ENCODE measurements at regions not wholly inside any gene's neighbourhood (a gene's known extent, or its start where the extent isn't known, plus 50 kb on each side); places are given as distances from the start of the nearest gene placed in this dataset.

DNA sequence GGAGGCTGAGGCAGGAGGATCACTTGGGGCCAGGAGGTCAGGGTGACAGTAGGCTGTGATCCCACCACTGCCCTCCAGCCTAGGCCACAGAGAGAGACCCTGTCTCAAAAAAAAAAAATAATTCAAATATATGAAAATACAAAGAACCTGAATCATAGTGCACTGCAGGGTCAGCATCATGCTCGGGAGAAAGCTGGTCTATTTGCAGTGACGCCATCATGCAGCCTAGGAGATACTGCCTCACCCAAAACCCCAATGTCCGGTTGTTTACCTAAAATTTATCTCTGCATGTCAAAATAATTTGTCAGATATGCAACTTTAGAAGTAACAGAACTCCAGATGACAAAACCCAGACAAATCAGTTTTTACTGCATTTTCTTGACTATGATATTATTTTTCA, 61.5 kb upstream of the ALKAL2 start:
- no peak overlapping the region for H3K27ac ChIP-seq (ENCODE audit: low read depth in 2 of 2, low read length in 1 of 2)
- H3K27me3 ChIP-seq (ENCODE audit: insufficient read depth): no peaks in the 10 kb centered on the region
- TF ChIP-seq NRF1 (IDR thresholded peaks at IDR 0.05; ENCODE audit: low read depth, low read length): no peak
- no peak for TF ChIP-seq MEF2A (IDR thresholded peaks at IDR 0.05; ENCODE audit: borderline replicate concordance, low read depth)
- no peak for TF ChIP-seq NFIC (IDR thresholded peaks at IDR 0.05; ENCODE audit: borderline replicate concordance)
- TF ChIP-seq ZBTB33 (IDR thresholded peaks at IDR 0.05; ENCODE audit: borderline replicate concordance, low read depth): no peak
- TF ChIP-seq, protein P1, sequence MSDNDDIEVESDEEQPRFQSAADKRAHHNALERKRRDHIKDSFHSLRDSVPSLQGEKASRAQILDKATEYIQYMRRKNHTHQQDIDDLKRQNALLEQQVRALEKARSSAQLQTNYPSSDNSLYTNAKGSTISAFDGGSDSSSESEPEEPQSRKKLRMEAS (IDR thresholded peaks at IDR 0.05; ENCODE audit: low read depth): no peak
- no peaks in the 10 kb centered on the region; a peak in 1 of 4 replicates for H3K4me1 ChIP-seq (ENCODE audit: control insufficient read depth in 1 of 2, insufficient read depth in 2 of 2, low read depth in 1 of 2, low read length in 1 of 2)
- no peaks in the 10 kb centered on the region for H3F3A ChIP-seq (replicated peaks; ENCODE audit: insufficient read depth)
- ChIA-PET POLR2A (no interaction called here), CTCF (interaction anchor here (1.5 kb wide), 1 partner anchor 17 kb away, joined by 5 read pairs; no protein-coding TSS in a partner anchor)
- H3K4me3 ChIP-seq (ENCODE audit: low read depth in 2 of 2, low read length in 1 of 2): no peak overlapping the region
- H3K79me2 ChIP-seq (ENCODE audit: insufficient read depth): no peaks in the 10 kb centered on the region
- no peak overlapping the region for H2AFZ ChIP-seq (ENCODE audit: low read depth)
- H3K36me3 ChIP-seq (replicated peaks in 1 of 2; ENCODE audit: control insufficient read depth in 1 of 2, insufficient read depth in 2 of 2, low read length in 1 of 2): no peaks in the 10 kb centered on the region
- no peaks in the 10 kb centered on the region for H3K9me2 ChIP-seq
- no peak for DNase-seq
- H4K20me1 ChIP-seq (ENCODE audit: insufficient read depth): no peaks in the 10 kb centered on the region
- no peak overlapping the region for H3K4me2 ChIP-seq
- no peak overlapping the region for H3K9ac ChIP-seq
- 0 out of 2 replicates have a peak, but pooled peaks cover 6% of the 10 kb centered on the region for H3K9me3 ChIP-seq
- whole genome bisulfite sequencing (ENCODE audit: low lambda C conversion rate): 19% methylated on average over 3 of the region's 3 CpGs

DNA sequence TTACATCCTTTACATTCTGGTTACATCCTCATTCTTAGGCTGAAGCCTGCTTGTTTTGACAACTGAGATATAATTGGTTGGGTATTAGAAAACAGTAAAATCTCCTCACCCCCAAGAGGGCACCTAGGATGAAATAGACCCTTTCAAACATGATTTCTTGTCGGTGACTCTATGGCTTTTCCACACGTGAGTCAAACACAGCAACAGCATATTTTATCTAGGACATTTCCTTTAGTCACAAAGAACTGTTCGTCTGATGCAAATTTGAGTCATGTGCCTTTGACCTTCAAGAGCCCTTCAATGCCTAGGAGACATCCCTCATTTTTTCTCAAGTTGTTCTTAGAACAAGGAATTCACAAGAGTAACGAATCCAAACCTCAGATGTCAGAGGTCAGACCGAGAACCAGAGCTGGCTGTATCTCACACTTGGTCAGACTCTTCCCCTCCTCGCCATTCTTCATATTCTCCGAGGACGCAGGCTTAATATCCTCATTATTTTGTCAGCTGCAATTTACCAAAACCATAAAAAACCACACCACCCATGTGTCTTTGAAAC, 60.5 kb upstream of the ALKAL2 start:
- 0 out of 2 replicates have a peak, but pooled peaks cover 6% of the 10 kb centered on the region for H3K9me3 ChIP-seq
- no peaks in the 10 kb centered on the region for H3K79me2 ChIP-seq (ENCODE audit: insufficient read depth)
- no peaks in the 10 kb centered on the region for H3K9me2 ChIP-seq
- H3K4me2 ChIP-seq: no peak overlapping the region
- H3K27me3 ChIP-seq (ENCODE audit: insufficient read depth): no peaks in the 10 kb centered on the region
- ChIA-PET POLR2A (no interaction called here), CTCF (interaction anchor here (1.0 to 1.5 kb wide), 2 partner anchors 16 to 288 kb away, joined by 3 to 5 read pairs; no protein-coding TSS in a partner anchor)
- DNase-seq: no peak
- no peaks in the 10 kb centered on the region for H3K36me3 ChIP-seq (replicated peaks in 1 of 2; ENCODE audit: control insufficient read depth in 1 of 2, insufficient read depth in 2 of 2, low read length in 1 of 2)
- H3K9ac ChIP-seq: no peak overlapping the region
- no peak overlapping the region for H3K4me3 ChIP-seq (ENCODE audit: low read depth in 2 of 2, low read length in 1 of 2)
- no peaks in the 10 kb centered on the region for H4K20me1 ChIP-seq (ENCODE audit: insufficient read depth)
- H3K4me1 ChIP-seq (ENCODE audit: control insufficient read depth in 1 of 2, insufficient read depth in 2 of 2, low read depth in 1 of 2, low read length in 1 of 2): no peaks in the 10 kb centered on the region; a peak in 1 of 4 replicates
- WGBS (ENCODE audit: low lambda C conversion rate): 23% methylated on average over 8 of the region's 8 CpGs
- H2AFZ ChIP-seq (ENCODE audit: low read depth): no peak overlapping the region
- no peak overlapping the region for H3K27ac ChIP-seq (ENCODE audit: low read depth in 2 of 2, low read length in 1 of 2)
- no peaks in the 10 kb centered on the region for H3F3A ChIP-seq (replicated peaks; ENCODE audit: insufficient read depth)
- TF ChIP-seq TAF1 (IDR thresholded peaks at IDR 0.05; ENCODE audit: borderline replicate concordance, low read depth, low read length): no peak
- no peak for TF ChIP-seq GABPA (IDR thresholded peaks at IDR 0.05; ENCODE audit: low read depth)
- no peak for TF ChIP-seq RFX5 (IDR thresholded peaks at IDR 0.05; ENCODE audit: low read length)
- TF ChIP-seq, protein P2, sequence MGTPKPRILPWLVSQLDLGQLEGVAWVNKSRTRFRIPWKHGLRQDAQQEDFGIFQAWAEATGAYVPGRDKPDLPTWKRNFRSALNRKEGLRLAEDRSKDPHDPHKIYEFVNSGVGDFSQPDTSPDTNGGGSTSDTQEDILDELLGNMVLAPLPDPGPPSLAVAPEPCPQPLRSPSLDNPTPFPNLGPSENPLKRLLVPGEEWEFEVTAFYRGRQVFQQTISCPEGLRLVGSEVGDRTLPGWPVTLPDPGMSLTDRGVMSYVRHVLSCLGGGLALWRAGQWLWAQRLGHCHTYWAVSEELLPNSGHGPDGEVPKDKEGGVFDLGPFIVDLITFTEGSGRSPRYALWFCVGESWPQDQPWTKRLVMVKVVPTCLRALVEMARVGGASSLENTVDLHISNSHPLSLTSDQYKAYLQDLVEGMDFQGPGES (IDR thresholded peaks at IDR 0.05; ENCODE audit: low read depth, low read length): no peak
- TF ChIP-seq NRF1 (IDR thresholded peaks at IDR 0.05; ENCODE audit: low read depth, low read length): no peak
- no peak for TF ChIP-seq EZH2phosphoT487 (IDR thresholded peaks at IDR 0.05; ENCODE audit: borderline replicate concordance, low read depth)
- TF ChIP-seq TCF12 (IDR thresholded peaks at IDR 0.05): no peak
- TF ChIP-seq RCOR1 (IDR thresholded peaks at IDR 0.05; ENCODE audit: low read length): no peak
- TF ChIP-seq SMC3 (IDR thresholded peaks at IDR 0.05; ENCODE audit: low read depth, low read length): no peak
- TF ChIP-seq USF2 (IDR thresholded peaks at IDR 0.05; ENCODE audit: borderline replicate concordance, low read depth, low read length): no peak
- no peak for TF ChIP-seq RXRA (IDR thresholded peaks at IDR 0.05; ENCODE audit: borderline replicate concordance, low read depth)
- TF ChIP-seq POLR2AphosphoS5 (IDR thresholded peaks at IDR 0.05; ENCODE audit: low read depth, low read length): no peak
- TF ChIP-seq RAD21 (IDR thresholded peaks at IDR 0.05; ENCODE audit: low read length): no peak
- TF ChIP-seq ELF1 (IDR thresholded peaks at IDR 0.05): no peak
- TF ChIP-seq REST (IDR thresholded peaks at IDR 0.05; ENCODE audit: low read depth, low read length): no peak
